ENCODE measurements at regions not wholly inside any gene's neighbourhood (a gene's known extent, or its start where the extent isn't known, plus 50 kb on each side); places are given as distances from the start of the nearest gene placed in this dataset.

DNA sequence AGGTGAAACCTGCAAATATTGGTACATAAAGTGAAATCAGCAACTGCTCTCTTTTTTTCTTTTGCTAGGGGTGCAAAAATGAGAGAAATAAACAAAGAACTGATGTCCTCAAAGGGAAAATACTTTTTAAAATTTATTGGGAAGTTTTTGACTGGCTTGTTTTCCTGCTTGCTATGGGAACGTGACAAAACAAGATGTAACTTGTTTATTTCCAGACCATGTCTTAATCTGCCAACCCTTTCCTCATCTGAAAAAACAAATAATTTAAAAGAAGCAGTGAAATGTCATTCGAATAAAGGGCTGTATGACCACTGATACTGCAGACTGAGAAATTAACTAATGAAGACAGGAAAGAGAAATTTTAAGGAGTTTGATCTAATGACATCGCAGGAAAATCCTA is 221.9 kb downstream of the CBLN4 start:
- H3K4me3 ChIP-seq = no peak overlapping the region
- DNase-seq (no peak), ATAC-seq (no peak)
- no peak overlapping the region for H3K27ac ChIP-seq
- 73% methylated on average over 3 of the region's 3 CpGs for WGBS (ENCODE audit: insufficient coverage, low coverage, low lambda C conversion rate, missing lambda C conversion rate)
- H3K36me3 ChIP-seq = no peaks in the 10 kb centered on the region
- H3K27me3 ChIP-seq = no peaks in the 10 kb centered on the region
- no peak for TF ChIP-seq POLR2A (IDR thresholded peaks at IDR 0.05)
- TF ChIP-seq, protein P1, sequence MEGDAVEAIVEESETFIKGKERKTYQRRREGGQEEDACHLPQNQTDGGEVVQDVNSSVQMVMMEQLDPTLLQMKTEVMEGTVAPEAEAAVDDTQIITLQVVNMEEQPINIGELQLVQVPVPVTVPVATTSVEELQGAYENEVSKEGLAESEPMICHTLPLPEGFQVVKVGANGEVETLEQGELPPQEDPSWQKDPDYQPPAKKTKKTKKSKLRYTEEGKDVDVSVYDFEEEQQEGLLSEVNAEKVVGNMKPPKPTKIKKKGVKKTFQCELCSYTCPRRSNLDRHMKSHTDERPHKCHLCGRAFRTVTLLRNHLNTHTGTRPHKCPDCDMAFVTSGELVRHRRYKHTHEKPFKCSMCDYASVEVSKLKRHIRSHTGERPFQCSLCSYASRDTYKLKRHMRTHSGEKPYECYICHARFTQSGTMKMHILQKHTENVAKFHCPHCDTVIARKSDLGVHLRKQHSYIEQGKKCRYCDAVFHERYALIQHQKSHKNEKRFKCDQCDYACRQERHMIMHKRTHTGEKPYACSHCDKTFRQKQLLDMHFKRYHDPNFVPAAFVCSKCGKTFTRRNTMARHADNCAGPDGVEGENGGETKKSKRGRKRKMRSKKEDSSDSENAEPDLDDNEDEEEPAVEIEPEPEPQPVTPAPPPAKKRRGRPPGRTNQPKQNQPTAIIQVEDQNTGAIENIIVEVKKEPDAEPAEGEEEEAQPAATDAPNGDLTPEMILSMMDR (IDR thresholded peaks at IDR 0.05) = no peak
- H3K9me3 ChIP-seq = no peaks in the 10 kb centered on the region
- intact Hi-C loops (cut with DNase I) = no loop called here
- H3K4me1 ChIP-seq = no peaks in the 10 kb centered on the region

DNA sequence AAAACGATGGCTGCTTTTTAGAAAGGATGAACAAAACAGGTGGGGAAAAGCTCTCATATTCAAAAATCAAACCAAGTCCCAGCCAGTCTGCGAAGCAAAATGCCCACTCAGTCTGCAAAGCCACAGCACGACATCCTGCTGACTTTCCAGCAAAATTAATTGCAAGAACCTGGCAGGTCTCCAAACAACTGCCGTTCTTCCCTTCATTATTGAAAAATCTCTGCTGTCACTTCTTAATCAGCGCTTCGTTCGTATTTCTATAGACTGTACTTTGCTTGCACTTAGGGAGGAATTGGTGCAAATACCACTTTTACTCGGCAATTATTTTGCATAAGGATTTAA is 222.4 kb downstream of the CBLN4 start:
- TF ChIP-seq, protein P1 (IDR thresholded peaks at IDR 0.05) = no peak
- TF ChIP-seq POLR2A (IDR thresholded peaks at IDR 0.05) = no peak
- H3K4me1 ChIP-seq = no peaks in the 10 kb centered on the region
- H3K27ac ChIP-seq = no peak overlapping the region
- intact Hi-C loops (cut with DNase I) = no loop called here
- ATAC-seq = no peak
- no peaks in the 10 kb centered on the region for H3K36me3 ChIP-seq
- no peak for DNase-seq
- WGBS (ENCODE audit: insufficient coverage, low coverage, low lambda C conversion rate, missing lambda C conversion rate) = 60% methylated on average over 8 of the region's 8 CpGs
- no peak overlapping the region for H3K4me3 ChIP-seq
- no peaks in the 10 kb centered on the region for H3K27me3 ChIP-seq
- H3K9me3 ChIP-seq = no peaks in the 10 kb centered on the region

DNA sequence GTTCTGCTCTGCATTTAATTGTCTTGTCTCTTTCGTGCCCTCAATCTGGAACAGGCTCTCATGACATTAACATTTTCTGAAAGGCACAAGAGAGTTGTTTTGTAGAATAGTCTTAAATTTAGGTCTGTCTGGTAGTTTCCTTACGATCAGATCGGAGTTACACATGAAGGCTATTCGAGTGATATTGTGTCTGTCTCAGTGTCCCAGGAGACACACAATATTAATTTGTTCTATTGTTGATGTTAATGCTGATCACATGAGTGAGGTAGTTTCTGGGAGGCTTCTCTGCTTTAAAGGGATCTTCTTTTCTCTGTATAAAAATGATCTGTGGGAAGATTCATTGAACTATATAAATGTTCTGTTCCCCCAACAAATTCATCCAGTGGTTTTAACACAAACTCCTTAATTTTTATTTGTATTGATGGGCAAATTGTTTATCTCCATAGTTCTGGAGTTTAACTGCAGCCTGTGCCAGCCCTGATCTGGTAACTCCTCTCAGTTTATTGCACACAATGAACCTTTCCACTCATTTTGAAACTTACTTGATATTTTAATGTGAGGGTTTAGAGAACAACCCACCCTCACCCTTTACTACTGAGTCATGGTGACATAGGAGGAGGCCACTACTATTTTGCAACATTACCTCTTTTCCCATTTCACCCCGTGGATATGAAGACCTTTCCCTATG is 223.0 kb downstream of the CBLN4 start:
- no peak overlapping the region for H3K4me3 ChIP-seq
- H3K27me3 ChIP-seq = no peaks in the 10 kb centered on the region
- WGBS (ENCODE audit: insufficient coverage, low coverage, low lambda C conversion rate, missing lambda C conversion rate) = 67% methylated on average over 5 of the region's 5 CpGs
- no peaks in the 10 kb centered on the region for H3K4me1 ChIP-seq
- intact Hi-C loops (cut with DNase I) = no loop called here
- no peak for DNase-seq
- ATAC-seq = no peak
- no peaks in the 10 kb centered on the region for H3K36me3 ChIP-seq
- no peak for TF ChIP-seq POLR2A (IDR thresholded peaks at IDR 0.05)
- TF ChIP-seq, protein P1 (IDR thresholded peaks at IDR 0.05) = no peak
- H3K9me3 ChIP-seq = no peaks in the 10 kb centered on the region
- no peak overlapping the region for H3K27ac ChIP-seq

DNA sequence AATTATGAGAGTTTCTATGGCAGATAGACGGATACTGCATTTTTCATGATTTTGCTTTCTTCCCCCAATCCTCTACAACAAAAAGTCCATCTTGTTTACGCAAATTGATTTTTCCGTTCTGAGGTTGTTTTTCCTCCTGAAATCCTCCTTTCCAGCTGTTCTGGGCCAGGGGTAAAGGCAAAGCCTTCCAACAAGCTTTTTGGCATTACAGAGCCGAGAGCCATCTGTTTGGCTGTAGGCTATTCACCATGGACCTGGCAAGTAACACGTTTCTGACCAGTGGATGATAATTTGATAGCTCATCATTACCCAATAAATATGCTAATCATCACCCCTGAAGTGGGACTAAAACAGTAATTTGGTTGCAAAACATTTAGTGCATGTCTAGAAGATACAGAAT is 226.5 kb downstream of the CBLN4 start:
- whole genome bisulfite sequencing (ENCODE audit: insufficient coverage, low coverage, low lambda C conversion rate, missing lambda C conversion rate) = 71% methylated on average over 5 of the region's 5 CpGs
- intact Hi-C loops (cut with DNase I) = no loop called here
- no peak for DNase-seq
- no peak for ATAC-seq
- no peaks in the 10 kb centered on the region for H3K4me1 ChIP-seq
- H3K27me3 ChIP-seq = no peaks in the 10 kb centered on the region
- H3K4me3 ChIP-seq = no peak overlapping the region
- no peak overlapping the region for H3K27ac ChIP-seq
- TF ChIP-seq, protein P1 (IDR thresholded peaks at IDR 0.05) = no peak
- no peak for TF ChIP-seq POLR2A (IDR thresholded peaks at IDR 0.05)
- no peaks in the 10 kb centered on the region for H3K9me3 ChIP-seq
- no peaks in the 10 kb centered on the region for H3K36me3 ChIP-seq

DNA sequence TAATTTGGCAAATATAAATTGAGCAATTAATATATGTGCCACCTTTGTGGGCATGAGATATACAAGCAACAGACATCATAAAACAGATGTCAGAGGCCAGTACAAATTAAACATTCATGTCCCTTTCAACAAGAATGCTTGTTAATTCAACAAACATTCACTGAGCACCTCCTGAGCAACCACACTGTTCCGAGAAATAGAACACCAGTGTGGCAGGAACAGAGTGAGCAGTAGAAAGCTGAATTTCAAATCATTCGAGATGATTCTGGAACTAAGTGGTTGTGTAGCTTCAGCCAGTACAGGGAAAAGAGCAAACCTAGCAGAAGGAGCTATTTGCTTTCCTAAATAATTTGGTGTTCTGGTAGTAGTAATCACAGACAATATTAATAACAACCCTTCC is 227.7 kb downstream of the CBLN4 start:
- H3K4me3 ChIP-seq = no peak overlapping the region
- H3K36me3 ChIP-seq = no peaks in the 10 kb centered on the region
- intact Hi-C loops (cut with DNase I) = no loop called here
- ATAC-seq (no peak), DNase-seq (no peak)
- H3K27ac ChIP-seq = no peak overlapping the region
- no peaks in the 10 kb centered on the region for H3K9me3 ChIP-seq
- H3K27me3 ChIP-seq = no peaks in the 10 kb centered on the region
- WGBS (ENCODE audit: insufficient coverage, low coverage, low lambda C conversion rate, missing lambda C conversion rate) = 67% methylated on average over 1 of the region's 2 CpGs
- no peak for TF ChIP-seq POLR2A (IDR thresholded peaks at IDR 0.05)
- TF ChIP-seq, protein P1 (IDR thresholded peaks at IDR 0.05) = no peak
- no peaks in the 10 kb centered on the region for H3K4me1 ChIP-seq
